Stimulated activated CD8-positive, alpha-beta memory T cell treated with anti-CD3 and anti-CD28 coated beads, Interleukin-7, amount 100 ng/mL, for 1 hour (primary cell): ENCODE measurements at regions not wholly inside any gene's neighbourhood (a gene's known extent, or its start where the extent isn't known, plus 50 kb on each side); places are given as distances from the start of the nearest gene placed in this dataset.
"Not testable (repeated sequence)": the region's sequence is repeated elsewhere in the genome, so short reads cannot be mapped to it uniquely, and the experiment has no call there.

Experiments used
- DNase-seq, 2 donors: peaks; one replicate each; pipeline ENCODE4 v3.0.0-alpha.2; 2020; ENCODE audit warnings: low read depth in 2 of 2

DNA sequence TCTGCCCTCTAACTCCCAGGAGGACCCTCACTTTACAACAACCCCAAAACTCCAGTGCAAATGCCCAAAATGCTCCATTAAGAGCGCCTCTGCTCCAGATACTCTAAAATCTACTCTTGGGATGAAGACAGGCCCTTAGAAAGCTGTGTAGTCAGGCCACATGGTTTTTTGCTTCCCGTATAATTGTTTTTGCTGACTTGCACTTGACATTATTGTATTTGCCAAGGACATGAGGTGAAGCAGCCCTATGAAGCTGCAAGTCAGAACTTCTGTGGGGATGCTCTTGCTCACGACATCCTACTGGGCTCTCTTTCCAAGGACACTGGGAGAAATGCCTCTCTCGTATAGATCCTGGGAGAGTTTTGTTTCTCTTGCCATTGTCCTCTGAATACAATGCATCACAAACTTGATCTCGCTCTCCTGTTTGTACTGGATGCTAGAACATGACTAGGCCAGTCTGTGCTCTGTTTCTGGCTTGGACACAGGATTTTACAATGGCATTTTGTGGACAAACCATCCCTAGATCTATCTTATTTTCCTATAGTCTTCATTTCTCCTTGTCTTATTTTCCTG lies 177.2 kb upstream of the DTNBP1 start:
- DNase-seq = no peak

DNA sequence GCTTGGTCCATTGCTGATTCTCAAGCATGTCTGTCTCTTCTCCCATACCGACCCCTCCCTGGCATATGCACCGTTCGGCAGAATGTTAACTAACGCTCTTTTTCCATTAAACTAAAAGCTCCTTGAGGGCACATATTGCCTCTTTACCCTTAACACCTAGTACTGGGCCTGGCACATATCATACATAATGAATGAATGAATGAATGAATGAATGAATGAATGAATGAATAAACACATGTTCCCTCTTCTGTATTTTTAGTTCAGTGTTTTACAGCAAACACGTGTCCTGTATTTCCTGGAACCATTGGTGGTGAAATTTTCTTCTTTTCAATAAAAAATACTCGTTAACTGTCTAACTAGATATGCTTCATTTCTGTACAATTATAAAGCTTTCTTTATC lies 174.4 kb upstream of the DTNBP1 start:
- DNase-seq = no peak

DNA sequence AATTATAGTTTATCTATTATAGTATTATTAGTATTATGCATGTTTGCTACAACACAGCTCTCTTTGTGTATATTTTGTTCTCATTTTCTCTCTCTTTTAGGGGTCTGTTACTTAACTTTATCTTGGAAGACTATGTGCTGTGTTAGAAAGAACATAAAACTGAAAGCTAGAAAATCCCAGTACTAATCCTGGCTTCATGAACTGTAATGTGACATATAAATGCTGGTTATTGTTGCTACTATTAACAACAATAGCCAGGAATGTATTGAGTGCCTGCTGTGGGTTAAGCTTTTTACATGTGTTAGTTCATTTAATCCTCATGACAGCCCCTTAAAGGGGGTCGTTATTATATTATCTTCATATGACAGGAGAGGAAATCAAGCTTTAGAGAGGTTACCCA lies 170.0 kb upstream of the DTNBP1 start:
- no peak for DNase-seq

DNA sequence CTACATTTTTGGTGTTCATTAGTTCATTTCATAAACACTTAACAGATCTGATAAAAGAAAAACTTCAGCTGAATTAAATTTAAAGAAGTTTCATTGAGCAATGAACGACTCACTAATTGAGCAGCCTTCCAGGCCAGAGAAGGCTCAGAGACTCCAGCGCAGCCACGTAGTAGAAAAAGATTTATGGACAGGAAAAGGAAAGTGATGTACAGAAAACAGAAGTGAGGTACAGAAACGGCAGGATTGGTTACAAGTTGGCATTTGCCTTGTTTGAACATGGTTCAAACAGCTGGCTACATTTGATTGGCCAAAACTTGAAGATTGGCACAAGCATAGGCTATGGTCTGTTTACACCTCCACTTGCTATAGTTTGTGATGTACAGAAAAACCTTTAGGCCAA lies 166.3 kb upstream of the DTNBP1 start:
- no peak for DNase-seq

DNA sequence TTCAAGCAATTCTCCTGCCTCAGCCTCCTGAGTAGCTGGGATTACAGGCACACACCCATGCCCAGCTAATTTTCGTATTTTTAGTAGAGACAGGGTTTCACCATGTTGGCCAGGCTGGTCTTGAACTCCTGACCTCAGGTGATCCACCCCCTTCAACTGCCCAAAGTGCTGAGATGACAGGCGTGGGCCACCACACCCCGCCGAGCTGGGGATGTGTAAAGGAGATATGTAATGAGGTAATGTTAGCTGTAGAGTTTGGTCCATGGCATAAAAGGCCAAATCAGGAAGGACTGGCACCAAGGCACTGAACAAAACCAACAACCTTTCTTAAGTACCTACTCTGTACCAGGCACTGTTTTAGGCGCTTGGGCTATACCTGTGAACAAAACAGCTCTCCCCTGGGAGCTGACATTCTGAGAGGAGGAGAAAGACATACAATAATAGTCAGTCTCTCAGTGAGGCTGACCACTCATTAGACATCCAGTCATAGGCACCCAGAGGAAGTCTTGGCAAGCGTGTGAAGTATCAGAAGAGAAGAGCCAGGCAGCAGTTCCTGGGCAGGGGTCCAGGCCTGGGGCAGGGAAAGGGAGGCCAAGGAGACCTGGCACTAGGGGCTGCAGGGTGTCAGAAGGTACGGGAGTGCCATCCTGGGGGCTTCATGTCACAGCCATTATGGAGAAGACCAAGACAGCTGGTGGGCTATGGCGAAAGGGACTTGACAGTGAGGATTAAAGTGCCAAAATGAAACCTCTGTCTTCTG lies 164.8 kb upstream of the DTNBP1 start:
- no peak for DNase-seq

DNA sequence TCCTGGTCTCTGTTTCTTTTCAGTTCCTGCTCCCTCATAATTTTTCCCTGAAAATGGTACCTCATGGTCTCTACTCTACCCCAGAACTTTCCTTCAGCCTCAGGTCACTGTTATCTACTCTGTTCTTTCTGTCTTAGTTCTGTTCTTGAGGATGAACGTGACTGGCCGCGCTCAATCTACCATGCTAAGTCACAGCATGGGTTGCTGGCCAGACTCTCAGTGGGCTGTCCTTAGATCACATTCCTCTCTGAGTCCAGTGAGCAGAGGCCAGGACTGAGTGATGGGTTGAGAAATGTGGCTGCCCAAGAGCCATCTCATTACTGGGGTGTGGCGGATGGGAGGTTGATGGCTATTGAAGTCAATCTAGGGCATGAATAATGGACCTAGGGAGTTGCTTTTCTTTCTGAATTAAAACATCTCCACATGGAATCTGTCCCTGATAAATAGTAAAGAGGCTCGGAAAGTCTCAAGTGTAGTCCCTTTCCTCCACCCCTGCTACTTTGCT lies 164.0 kb upstream of the DTNBP1 start:
- DNase-seq = no peak

DNA sequence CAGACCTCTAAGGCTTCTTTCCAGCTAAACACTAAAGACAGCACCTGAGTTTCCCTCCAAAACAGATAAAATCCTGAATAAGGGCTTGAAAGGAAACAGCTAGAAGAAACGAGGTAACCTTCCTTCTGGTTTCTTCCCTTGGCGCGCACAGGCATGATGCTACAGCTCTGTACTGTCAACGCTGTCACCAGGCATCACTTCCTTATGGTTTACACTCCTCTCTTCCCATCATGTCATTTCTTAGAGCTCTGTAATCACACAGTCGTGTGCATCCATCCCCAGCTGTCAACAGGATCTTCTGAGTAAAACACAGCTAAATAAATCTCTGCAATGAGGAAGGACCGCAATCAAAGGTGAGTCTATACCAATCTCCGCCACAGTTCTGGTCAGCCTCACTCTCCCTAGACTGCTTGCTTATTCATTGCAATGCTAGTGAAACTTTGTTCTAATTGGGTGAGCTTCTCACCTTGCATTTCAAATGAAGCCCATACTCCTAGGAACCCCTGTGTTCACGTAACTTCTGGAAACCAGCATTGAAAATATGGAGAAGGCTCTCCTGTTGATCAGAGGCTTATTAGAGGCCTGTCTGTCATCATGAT lies 162.6 kb upstream of the DTNBP1 start:
- no peak for DNase-seq

DNA sequence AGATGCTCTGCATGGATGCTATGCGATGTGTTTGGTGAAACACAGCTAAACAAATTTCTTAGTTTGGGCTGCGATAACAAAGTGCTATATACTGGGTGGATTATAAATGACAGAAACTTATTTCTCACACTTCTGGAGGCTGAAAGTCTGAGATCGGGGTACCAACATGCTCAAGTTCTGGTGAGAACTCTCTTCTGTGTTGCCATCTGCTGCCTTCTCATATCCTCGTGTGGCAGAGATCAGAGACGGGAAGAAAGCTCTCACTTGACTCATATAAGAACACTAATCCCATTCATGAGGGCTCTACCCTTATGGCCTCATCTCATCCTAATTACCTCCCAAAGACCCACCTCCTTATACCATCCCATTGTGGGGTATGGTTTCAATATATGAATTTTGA lies 162.0 kb upstream of the DTNBP1 start:
- no peak for DNase-seq

DNA sequence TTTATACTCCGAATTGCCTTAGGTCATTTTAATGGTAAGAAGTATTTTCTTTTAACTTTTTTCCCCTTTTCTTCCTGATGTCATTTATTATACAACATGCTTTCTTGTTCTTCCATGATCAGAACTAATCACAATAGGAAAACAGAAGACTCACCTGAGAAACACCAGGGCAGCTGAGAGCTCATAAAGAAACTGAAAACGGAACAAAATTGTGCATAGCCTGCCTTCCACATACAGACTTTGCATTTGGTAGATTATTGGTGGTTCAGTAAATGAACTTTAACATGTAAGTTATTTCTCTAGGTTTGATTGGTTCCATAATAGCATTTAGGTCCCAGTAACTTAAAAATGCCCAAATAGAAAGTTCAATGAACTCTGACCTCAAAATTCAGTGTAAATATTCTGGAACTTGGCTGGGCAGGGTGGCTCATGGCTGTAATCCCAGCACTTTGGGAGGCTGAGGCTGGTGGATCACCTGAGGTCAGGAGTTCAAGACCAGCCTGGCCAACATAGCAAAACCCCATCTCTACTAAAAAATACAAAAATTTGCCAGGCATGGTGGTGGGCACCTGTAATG lies 161.1 kb upstream of the DTNBP1 start:
- no peak for DNase-seq

DNA sequence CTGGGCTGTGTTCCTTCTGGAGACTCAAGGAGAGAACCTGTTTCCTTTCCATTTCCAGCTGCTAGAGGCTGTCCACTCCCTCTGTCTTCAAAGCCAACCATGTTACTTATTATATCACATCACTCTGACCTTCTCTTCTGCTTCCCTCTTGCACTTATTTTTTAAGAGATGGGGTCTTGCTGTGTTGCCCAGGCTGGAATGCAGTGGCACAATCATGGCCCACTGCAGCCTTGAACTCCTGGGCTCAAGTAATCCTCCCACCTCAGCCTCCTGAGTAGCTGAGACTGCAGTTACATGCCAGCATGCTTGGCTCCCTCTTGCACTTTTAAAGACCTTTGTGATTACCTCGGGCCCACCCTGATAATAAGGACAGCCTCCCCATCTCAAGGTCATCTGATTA lies 160.0 kb upstream of the DTNBP1 start:
- DNase-seq = no peak

DNA sequence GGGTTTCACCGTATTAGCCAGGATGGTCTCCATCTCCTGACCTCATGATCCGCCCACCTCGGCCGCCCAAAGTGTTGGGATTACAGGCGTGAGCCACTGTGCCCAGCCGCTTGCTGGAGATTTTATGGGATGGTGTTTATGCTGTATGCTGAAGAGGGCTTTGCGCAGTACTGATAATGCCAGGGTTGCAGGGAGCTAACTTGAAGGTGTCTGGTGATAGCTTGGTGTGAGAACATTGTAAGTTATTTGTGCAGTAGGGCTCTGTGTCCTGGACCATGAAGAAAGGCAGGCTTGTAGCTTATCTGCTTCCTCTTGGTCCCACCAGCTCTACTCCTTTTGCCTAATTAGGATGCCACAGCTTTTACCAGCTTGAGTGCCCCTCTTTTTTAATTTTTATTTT lies 157.0 kb upstream of the DTNBP1 start:
- DNase-seq = no peak

DNA sequence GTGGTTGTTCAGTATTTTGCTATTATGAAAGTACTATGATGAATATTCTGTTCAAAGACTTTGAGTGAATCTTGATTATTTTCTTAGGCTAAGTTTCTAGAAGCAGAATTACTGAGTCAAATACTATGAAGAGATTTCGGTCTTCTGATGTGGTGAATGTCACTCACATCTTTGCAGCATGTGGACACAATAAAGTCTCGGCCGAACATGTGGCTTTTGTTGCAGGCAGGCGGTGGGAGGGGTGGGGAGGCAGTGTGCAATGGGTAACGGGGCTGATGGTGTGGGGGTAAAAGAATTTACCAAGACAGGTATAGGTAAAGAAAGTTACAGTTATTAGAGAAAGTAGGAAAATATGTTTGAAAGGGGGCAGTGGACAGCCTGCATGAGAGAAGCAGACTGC lies 156.4 kb upstream of the DTNBP1 start:
- DNase-seq = no peak

DNA sequence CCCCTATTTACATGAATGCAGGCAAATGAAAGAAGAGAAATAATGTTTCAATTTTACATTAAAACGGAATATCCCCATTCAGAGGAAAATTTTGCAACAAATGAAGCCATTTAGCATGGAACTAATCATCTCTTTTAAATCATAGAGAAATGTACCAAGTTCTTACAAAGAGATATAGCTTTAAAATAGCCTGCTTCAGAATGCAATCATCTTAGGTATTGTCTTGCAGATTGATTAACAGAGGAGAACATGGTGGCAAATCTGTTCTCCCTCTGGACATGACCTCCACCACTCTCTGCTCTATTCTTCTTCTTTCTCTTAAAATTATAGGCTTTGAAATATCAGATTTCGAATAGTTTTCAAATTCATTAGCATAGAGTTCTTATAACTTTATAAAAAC lies 155.7 kb upstream of the DTNBP1 start:
- DNase-seq = no peak

DNA sequence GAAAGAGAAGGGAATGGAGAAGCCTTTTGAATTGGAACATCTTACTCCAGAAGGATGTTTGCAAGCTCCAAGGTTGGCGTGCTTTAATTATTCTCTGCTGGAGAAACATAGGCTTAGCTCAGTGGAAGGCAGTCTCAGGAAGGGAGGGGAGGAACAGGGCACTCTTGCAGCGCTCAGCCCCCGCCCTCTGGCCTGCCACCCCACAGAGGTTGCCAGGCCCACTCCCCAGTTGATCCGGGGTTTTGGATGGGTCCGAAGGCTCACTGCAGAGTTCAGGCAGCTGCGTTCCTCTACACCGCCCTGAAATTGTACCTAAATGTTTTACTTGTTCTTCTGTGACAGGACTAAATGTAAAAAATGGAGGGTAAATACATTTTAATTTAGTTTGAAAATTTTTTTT lies 155.2 kb upstream of the DTNBP1 start:
- no peak for DNase-seq

DNA sequence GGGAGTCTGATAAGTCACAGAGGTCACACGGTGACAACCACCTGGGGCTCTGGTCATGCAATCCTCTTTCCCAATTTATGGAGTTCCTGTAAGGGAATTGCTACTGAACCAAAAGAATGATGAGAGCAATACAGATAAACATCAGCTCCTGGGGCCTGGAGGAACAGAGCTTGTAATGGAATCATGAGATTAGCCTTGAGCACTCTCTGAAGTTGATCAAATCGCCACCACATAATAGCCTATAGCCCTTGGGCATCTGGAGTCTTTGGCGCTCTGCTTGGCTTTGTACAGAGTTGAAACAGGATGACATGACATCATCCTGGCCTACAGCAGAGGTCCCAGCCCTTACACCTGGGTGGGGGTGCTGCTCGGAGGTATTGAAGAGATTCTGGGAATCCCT lies 154.3 kb upstream of the DTNBP1 start:
- no peak for DNase-seq

DNA sequence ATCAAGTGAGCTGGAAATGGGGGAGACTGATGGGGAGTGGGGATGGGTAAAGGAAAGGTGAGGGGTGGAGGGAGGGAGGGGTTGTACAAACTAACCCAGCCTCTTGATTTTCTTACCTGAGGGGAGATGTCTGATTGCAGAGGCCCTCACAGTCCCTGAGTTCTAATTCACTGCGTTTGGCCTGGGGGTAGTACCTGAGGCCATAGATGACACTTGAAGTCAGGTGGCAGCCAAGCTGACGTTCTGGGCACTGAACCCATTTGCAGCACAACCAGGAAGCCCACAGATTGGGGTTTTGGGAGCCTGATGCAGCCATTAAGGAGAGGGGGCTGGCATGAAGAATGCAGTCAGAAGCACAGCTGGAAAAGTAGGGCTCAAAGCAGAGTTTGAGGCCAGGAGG lies 153.8 kb upstream of the DTNBP1 start:
- no peak for DNase-seq

DNA sequence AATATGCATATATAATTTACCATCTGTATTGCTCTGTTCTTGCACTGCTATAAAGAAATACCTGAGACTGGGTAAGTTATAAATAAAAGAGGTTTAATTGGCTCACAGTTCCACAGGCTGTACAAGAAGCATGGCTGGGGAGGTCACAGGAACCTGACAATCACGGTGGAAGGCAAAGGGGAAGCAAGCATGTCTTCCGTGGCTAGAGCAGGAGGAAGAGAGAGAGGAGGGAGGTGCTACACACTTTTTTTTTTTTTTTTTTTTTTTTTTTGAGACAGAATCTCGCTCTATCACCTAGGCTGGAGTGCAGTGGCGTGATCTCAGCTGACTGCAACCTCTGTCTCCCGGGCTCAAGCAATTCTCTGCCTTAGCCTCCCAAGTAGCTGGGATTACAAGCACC lies 150.9 kb upstream of the DTNBP1 start:
- DNase-seq = not testable (repeated sequence)

DNA sequence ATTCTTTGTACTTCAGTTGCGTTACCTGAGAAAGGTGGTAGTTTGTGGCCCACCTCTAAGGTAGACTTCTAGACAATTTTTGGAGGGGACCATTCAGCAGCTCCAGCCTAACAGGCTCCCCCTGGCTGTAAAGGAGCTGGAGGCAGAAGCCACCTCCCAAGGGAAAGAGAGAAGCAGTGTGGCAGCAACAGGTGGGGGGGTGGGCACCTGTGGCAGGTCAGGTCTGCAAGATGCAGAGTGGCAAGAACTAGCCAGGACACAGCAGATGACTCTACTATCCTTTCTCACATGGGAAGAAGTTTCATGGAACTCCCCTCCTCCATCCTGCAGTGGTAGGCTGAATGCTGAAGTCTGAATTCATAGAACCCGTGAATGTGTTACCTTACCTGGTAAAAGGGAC lies 148.3 kb upstream of the DTNBP1 start:
- no peak for DNase-seq

DNA sequence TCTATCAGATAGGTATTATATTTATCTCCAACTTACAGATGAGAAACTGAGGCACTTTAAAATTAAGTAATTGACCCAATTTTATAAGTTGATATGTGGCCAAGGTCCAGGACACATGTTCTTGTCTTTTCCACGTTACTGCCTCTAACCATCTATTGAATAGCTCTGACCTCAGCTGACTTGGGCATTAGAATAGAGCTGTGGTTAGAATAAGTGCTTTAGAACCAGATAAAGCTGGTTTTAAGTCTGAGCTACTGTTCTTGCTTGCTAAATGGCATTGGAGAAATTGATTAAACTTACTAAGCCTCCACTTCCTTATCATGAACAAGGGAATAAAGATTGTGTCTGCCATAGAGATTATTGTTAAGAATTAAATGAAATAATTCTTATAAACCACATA lies 147.8 kb upstream of the DTNBP1 start:
- DNase-seq = no peak

DNA sequence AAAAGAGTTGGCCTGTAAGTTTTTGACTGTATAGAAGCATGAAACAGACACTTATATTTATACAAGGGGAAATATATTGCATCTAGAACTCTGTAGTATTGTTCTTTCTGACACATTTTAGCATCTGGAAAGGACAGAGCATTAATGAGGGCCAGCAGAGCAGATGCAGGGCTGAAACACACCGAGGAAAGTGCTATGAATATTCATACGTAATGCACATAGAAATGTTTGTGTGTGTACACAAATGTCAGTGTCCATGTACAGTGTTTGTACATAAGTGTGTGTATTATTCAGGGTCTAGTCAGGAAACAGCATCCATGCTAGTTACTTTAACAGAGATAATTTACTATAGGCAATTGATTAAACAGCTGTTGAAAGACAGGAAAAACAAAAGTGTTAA lies 146.5 kb upstream of the DTNBP1 start:
- DNase-seq = no peak

DNA sequence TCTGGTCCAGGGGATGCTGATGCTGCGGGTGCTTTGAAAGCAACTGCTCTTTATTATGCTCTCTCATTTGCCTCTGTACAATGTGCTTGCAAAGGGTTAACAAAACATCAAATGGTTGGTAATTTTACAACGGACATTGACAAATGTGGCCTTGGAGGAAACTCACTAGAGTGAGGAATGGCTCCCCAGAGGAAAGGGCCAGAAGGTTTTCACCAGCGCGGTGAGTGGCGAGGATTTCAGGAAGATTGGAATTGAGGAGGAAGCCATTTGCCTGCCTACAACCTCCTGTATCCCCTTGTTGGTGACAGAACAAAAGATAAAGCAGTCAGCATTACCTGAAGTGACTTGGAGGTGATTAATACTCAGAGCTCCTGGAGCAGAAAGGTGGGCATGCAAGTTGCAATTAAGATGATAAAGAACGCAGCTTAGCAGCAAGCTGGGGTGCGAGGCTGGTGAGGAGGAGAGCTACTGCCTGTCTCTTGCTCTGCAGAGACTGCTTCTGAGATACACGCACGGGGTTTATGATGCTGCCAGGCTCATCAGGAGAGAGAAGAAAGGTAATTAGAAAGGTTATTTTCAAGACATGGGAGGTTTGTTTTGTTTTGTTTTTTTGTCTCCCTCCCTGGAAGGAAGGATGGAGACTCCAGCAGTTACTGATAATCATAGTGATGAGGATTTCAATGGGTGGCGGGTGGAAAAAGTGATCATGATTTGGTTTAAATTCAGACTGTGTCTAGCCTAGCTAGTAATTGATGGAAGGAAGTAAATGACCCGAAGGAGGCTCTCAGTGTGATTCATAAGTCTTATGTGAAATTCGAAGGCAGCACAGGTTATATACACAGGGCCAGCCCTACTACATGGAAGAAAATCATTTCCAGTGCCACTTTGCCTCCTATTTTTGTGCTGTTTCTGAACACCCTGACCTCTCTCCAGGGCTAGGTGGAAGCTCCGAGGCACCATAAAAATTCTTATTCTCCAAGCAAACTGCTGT lies 141.6 kb upstream of the DTNBP1 start:
- DNase-seq = no peak

DNA sequence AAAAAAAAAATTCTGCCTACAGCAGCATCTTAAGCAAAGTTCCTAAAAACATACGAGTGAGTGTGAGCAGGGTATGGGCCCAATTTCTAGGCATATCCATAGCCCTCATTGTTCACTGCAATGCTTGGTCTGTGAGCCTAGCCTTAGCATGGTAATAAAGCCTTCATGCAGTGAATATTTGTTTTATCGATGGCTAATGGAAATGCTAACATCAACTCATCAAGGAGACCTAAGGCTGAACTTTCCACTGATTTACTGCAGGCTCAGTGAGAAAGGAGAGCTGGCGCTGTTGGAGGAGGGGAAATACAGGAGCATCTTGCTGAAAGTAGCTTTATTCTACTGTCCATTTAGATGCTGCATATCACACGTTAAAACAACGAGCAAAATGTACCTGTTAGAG lies 139.6 kb upstream of the DTNBP1 start:
- no peak for DNase-seq
